ENCODE measurements at regions not wholly inside any gene's neighbourhood (a gene's known extent, or its start where the extent isn't known, plus 50 kb on each side); places are given as distances from the start of the nearest gene placed in this dataset.

- TF ChIP-seq, protein P1, sequence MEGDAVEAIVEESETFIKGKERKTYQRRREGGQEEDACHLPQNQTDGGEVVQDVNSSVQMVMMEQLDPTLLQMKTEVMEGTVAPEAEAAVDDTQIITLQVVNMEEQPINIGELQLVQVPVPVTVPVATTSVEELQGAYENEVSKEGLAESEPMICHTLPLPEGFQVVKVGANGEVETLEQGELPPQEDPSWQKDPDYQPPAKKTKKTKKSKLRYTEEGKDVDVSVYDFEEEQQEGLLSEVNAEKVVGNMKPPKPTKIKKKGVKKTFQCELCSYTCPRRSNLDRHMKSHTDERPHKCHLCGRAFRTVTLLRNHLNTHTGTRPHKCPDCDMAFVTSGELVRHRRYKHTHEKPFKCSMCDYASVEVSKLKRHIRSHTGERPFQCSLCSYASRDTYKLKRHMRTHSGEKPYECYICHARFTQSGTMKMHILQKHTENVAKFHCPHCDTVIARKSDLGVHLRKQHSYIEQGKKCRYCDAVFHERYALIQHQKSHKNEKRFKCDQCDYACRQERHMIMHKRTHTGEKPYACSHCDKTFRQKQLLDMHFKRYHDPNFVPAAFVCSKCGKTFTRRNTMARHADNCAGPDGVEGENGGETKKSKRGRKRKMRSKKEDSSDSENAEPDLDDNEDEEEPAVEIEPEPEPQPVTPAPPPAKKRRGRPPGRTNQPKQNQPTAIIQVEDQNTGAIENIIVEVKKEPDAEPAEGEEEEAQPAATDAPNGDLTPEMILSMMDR (conservative IDR thresholded peaks at IDR 0.05; ENCODE audit: low read depth), result no peak
- DNase-seq (ENCODE audit: low spot score), result no peak
- ChIA-PET CTCF (interaction anchor here (1.4 kb wide), 1 partner anchor 8 kb away, joined by 3 read pairs; no protein-coding TSS in a partner anchor), POLR2A (ENCODE audit: low non-redundant PET) (no interaction called here)
- no peak overlapping the region for H3K27ac ChIP-seq
Measured at GRCh38 chrX:117752745-117753144, 363.9 kb downstream of the KLHL13 start.

GRCh38 chrX:117751155-117751554 is 365.5 kb downstream of the KLHL13 start:
- TF ChIP-seq, protein P1 (conservative IDR thresholded peaks at IDR 0.05; ENCODE audit: low read depth), result no peak
- no peak overlapping the region for H3K27ac ChIP-seq
- POLR2A ChIA-PET (ENCODE audit: low non-redundant PET), result no interaction called here
- DNase-seq (ENCODE audit: low spot score), result no peak
- CTCF ChIA-PET, result no interaction called here

DNA sequence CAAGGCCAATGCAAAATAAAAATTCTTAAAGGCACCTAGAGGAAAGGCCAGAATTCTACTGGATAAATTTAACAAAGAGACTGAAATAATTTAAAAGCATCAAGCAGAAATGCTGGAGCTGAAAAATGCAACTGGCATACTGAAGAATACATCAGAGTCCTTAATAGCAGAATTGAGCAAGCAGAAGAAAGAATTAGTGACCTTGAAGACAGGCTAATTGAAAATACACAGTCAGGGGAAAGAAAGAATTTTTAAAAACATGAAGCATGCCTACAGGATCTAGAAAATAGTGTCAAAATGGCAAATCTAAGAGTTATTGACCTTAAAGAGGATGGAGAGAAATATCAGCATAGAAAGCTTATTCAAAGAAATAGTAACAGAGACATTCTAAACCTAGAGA is 371.7 kb downstream of the KLHL13 start:
- POLR2A ChIA-PET (ENCODE audit: low non-redundant PET), result no interaction called here
- CTCF ChIA-PET, result interaction anchor here (0.9 to 1.2 kb wide), 3 partner anchors 8 to 152 kb away, joined by 3 to 5 read pairs (median 3); no protein-coding TSS in a partner anchor
- DNase-seq (ENCODE audit: low spot score), result no peak
- H3K27ac ChIP-seq, result no peak overlapping the region
- TF ChIP-seq, protein P1 (conservative IDR thresholded peaks at IDR 0.05; ENCODE audit: low read depth), result no peak

- no peak for DNase-seq (ENCODE audit: low spot score)
- CTCF ChIA-PET, result interaction anchor here (0.6 to 1.1 kb wide), 6 partner anchors 12 to 1437 kb away, joined by 3 to 5 read pairs (median 3); no protein-coding TSS in a partner anchor
- no peak overlapping the region for H3K27ac ChIP-seq
- TF ChIP-seq, protein P1 (conservative IDR thresholded peaks at IDR 0.05; ENCODE audit: low read depth), result no peak
- POLR2A ChIA-PET (ENCODE audit: low non-redundant PET), result no interaction called here
Measured at GRCh38 chrX:117743469-117744251, 372.9 kb downstream of the KLHL13 start.

DNA sequence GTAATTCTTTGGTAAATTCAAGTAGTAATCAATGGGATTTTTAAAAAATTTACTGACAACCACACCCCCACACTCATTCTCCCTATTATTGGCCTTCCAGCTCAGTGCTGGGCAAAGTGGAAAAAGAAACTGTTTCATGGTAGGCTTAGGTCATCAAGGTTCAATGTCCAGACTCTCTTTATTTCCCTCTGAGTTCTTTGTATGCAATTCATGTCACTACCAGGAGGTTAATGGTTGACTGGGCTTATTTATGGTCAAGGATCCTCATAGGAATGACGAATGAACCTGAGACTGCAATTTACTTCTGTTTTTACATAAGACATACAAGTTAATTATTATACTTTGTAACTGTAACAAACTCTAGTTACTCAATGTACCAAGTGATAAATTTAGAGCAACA is 403.2 kb downstream of the KLHL13 start:
- ChIA-PET POLR2A (ENCODE audit: low non-redundant PET) (no interaction called here), CTCF (no interaction called here)
- TF ChIP-seq, protein P1 (conservative IDR thresholded peaks at IDR 0.05; ENCODE audit: low read depth), result no peak
- no peak for DNase-seq (ENCODE audit: low spot score)
- H3K27ac ChIP-seq, result no peak overlapping the region

GRCh38 chrX:117711782-117712181 is 404.8 kb downstream of the KLHL13 start:
- POLR2A ChIA-PET (ENCODE audit: low non-redundant PET), result no interaction called here
- CTCF ChIA-PET, result interaction anchor here (0.9 kb wide), 1 partner anchor 14 kb away, joined by 3 read pairs; no protein-coding TSS in a partner anchor
- no peak overlapping the region for H3K27ac ChIP-seq
- TF ChIP-seq, protein P1 (conservative IDR thresholded peaks at IDR 0.05; ENCODE audit: low read depth), result no peak
- no peak for DNase-seq (ENCODE audit: low spot score)

All from RWPE1 (cell line).